ENCODE measurements at regions not wholly inside any gene's neighbourhood (a gene's known extent, or its start where the extent isn't known, plus 50 kb on each side); places are given as distances from the start of the nearest gene placed in this dataset.
"Not testable (repeated sequence)": the region's sequence is repeated elsewhere in the genome, so short reads cannot be mapped to it uniquely, and the experiment has no call there.

GRCh38 chr10:9057293-9057692 is 1002.8 kb downstream of the GATA3 start:
- TF ChIP-seq CTCF, POLR2A (IDR thresholded peaks at IDR 0.05): not testable (repeated sequence)
